GM12872 (cell line): ENCODE measurements at regions not wholly inside any gene's neighbourhood (a gene's known extent, or its start where the extent isn't known, plus 50 kb on each side); places are given as distances from the start of the nearest gene placed in this dataset.

Source experiments
- TF ChIP-seq, protein P1 (sequence below): IDR thresholded peaks from 3 replicates; pipeline ENCODE4 v1.5.1; 2011; ENCODE audit warnings: low read depth, mild to moderate bottlenecking, low read length, moderate library complexity; ENCODE audit not compliant: insufficient read depth

DNA sequence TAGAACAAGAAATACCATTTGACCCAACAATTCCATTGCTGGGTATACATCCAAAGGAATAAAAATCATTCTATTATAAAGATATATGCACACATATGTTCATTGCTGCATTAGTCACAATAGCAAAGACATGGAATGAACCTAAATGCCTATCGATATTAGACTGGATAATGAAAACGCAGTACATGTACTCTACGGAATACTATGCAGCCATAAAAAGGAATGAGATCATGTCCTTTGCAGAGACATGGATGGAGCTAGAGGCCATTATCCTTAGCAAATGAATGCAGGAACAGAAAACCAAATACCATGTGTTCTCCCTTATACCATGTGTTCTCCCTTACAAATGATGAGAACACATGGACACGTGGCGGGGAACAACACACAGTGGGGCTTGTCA is 190.2 kb downstream of the HACE1 start:
- TF ChIP-seq, protein P1, sequence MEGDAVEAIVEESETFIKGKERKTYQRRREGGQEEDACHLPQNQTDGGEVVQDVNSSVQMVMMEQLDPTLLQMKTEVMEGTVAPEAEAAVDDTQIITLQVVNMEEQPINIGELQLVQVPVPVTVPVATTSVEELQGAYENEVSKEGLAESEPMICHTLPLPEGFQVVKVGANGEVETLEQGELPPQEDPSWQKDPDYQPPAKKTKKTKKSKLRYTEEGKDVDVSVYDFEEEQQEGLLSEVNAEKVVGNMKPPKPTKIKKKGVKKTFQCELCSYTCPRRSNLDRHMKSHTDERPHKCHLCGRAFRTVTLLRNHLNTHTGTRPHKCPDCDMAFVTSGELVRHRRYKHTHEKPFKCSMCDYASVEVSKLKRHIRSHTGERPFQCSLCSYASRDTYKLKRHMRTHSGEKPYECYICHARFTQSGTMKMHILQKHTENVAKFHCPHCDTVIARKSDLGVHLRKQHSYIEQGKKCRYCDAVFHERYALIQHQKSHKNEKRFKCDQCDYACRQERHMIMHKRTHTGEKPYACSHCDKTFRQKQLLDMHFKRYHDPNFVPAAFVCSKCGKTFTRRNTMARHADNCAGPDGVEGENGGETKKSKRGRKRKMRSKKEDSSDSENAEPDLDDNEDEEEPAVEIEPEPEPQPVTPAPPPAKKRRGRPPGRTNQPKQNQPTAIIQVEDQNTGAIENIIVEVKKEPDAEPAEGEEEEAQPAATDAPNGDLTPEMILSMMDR = no peak

DNA sequence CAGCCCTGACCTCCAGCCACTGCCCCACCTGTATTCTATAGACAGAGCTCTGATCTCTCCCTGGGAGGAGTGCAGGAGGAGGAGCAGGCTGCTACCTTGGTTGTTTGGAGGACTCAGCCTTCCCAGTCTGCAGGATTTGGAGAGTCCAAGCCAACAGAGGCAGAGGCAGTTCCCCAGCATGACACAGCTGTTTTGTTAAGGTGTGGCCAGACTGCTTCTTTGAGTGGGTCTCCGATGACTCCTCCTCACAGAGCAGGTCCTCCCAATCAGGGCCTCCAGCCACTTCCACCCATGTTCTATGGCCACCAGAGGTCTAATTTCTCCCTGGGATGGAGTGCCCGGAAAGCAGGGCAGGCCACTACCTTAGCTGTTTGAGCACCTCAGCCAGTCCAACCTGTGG is 203.5 kb downstream of the HACE1 start:
- TF ChIP-seq, protein P1 = no peak

DNA sequence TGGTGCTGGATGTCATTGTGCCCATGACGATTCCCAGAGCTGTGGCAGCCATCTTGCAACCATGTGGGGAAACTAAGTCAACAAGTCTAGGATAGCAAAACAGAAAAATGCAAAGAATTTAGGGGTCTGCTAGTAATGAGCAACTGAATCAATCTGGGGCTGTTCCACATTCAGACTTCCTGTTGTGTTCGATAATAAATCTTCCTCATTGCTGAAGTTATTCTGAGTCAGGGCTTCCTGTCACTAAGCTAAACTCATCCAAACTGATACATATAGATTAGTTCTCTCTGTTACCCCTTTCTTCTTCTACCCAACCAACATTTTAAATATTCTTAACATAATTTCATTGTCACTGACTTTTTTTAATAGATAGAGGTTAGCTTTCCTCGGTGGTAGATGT is 205.9 kb downstream of the HACE1 start:
- TF ChIP-seq, protein P1 = no peak

DNA sequence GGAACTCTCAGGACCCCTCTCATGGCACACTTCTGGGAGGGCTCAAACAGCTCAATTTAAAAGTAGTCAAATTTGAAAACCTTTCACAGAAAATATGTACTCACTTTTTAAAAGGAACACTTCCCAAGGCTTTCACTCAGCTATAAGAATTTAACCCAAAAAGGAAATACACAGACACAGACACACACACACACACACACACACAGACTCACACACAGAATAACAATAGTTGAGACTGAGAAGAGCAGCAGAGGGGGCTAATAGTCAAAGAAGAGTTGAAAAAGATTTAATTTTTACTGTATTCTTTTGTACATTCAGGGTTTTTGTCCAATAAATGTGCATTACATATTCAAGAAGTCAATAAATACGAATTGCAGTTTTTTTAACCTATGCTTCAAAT is 211.4 kb downstream of the HACE1 start:
- TF ChIP-seq, protein P1 = no peak

DNA sequence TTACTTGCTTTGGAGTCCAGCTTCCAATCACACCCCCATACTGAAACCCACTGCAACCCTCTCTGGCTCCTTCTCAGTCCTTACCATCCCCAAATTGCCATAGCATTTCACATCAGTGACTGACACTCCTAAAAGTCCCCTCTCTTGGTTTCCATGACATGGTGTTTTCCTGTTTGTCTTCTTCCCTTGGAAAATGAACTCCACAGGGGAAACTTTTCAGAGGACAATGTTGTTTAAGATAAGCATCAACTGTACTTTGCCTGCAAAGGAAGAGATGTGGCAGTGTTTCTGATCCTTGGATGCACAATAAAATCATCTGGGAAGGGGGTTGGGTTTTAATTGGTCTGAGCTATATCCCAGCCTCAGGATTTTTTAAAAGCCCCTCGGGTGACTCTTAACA is 214.9 kb downstream of the HACE1 start:
- TF ChIP-seq, protein P1 = no peak

DNA sequence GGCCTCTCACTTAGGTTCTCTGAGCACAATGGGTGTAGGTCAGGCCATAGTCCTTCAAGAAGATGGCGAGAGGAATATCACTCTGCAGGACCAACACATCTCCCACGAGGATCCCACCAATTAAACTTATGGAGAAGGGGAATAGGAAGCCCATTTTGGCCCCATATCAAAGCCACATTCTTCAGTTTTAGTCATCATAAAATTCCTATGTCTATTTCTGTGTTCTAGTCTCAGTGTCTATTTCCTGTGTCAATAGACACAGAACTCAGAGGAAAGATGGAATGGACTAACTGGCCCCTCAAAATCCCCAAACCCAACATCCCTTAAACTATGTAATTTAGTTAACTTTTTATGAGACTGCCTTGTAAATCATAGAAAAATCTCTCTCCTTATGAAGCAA is 216.8 kb downstream of the HACE1 start:
- TF ChIP-seq, protein P1 = no peak

DNA sequence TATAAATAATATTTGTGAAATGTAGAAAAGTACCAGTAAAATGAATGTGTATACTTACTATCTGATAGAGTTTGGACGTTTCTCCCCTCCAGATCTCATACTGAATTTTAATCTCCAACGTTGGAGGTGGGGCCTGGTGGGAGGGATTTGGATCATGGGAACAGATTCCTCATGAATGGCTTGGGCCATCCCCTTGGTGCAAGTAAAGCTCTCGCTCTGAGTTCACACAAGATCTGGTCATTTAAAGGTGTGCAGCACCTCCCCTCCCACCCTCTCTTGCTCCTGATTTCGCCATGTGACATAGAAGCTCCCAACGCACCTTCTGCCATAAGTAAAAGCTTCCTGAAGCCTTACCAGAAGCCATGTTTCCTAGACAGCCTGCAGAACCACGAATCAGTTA is 219.0 kb downstream of the HACE1 start:
- TF ChIP-seq, protein P1 = no peak

DNA sequence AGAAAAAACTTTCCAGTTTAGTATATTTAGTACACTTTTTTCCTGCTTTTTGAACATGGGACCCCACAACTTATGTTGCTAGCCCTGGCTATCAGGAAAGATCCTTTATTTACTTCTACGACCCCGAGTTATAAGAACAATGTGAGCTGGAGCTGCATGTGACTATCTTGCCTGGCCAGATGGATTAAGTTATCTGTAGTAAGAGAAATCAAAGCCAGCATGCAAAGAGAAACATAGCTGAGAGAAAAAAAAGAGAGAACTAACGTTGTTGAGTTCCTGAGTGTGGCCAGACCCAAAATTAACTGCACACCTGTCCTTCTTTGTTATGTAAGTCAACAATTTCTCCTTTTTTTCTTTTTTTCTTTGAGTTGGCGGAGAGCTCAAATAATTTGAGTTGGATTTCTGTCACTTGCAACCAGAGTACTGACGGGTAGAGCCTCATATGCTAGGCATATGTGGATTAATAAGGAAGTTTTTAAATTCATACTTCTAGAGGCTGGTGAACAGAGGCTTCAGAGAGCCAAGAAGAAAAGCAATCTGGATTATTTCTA is 219.5 kb downstream of the HACE1 start:
- TF ChIP-seq, protein P1 = no peak
